ENCODE measurements at regions not wholly inside any gene's neighbourhood (a gene's known extent, or its start where the extent isn't known, plus 50 kb on each side); places are given as distances from the start of the nearest gene placed in this dataset.

GRCh38 chr10:88195841-88196240 lies 332.4 kb downstream of the PTEN start:
- WGBS, 2 donors: 72 to 75% methylated on average over 2 of the region's 2 CpGs
- TF ChIP-seq POLR2A (IDR thresholded peaks at IDR 0.05): no peak
- no peak for TF ChIP-seq POLR2AphosphoS5 (IDR thresholded peaks at IDR 0.05)
- TF ChIP-seq, protein P1, sequence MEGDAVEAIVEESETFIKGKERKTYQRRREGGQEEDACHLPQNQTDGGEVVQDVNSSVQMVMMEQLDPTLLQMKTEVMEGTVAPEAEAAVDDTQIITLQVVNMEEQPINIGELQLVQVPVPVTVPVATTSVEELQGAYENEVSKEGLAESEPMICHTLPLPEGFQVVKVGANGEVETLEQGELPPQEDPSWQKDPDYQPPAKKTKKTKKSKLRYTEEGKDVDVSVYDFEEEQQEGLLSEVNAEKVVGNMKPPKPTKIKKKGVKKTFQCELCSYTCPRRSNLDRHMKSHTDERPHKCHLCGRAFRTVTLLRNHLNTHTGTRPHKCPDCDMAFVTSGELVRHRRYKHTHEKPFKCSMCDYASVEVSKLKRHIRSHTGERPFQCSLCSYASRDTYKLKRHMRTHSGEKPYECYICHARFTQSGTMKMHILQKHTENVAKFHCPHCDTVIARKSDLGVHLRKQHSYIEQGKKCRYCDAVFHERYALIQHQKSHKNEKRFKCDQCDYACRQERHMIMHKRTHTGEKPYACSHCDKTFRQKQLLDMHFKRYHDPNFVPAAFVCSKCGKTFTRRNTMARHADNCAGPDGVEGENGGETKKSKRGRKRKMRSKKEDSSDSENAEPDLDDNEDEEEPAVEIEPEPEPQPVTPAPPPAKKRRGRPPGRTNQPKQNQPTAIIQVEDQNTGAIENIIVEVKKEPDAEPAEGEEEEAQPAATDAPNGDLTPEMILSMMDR (IDR thresholded peaks at IDR 0.05): no peak
- TF ChIP-seq EP300 (IDR thresholded peaks at IDR 0.05): no peak
- Histone ChIP-seq H3K36me3 (no peaks in the 10 kb centered on the region), H3K27ac (no peak overlapping the region), H3K9me3 (no peaks in the 10 kb centered on the region), H3K4me3 (no peak overlapping the region), H3K4me1 (peaks cover 0 to 4% (median 0%) of the 10 kb centered on the region in 4 donors), H3K27me3 (no peaks in the 10 kb centered on the region)
- DNase-seq (no peak), ATAC-seq (ENCODE audit: low FRiP score in 2 of 2) (no peak)

- Histone ChIP-seq H3K4me3 (no peak overlapping the region), H3K36me3 (no peaks in the 10 kb centered on the region), H3K9me3 (no peaks in the 10 kb centered on the region), H3K27ac (no peak overlapping the region), H3K27me3 (no peaks in the 10 kb centered on the region), H3K4me1 (peaks cover 0 to 4% (median 0%) of the 10 kb centered on the region in 4 donors)
- DNase-seq: no peak
- ATAC-seq (ENCODE audit: low FRiP score in 2 of 2): peak in 1 of 2 donors; percentile 43
- TF ChIP-seq POLR2AphosphoS5 (IDR thresholded peaks at IDR 0.05) (no peak), EP300 (IDR thresholded peaks at IDR 0.05) (no peak), POLR2A (IDR thresholded peaks at IDR 0.05) (no peak)
- TF ChIP-seq, protein P1 (IDR thresholded peaks at IDR 0.05): no peak
- WGBS, 2 donors: 56 to 59% methylated on average over 1 of the region's 1 CpG
Observed at GRCh38 chr10:88196291-88196690, 332.9 kb downstream of the PTEN start.

DNA sequence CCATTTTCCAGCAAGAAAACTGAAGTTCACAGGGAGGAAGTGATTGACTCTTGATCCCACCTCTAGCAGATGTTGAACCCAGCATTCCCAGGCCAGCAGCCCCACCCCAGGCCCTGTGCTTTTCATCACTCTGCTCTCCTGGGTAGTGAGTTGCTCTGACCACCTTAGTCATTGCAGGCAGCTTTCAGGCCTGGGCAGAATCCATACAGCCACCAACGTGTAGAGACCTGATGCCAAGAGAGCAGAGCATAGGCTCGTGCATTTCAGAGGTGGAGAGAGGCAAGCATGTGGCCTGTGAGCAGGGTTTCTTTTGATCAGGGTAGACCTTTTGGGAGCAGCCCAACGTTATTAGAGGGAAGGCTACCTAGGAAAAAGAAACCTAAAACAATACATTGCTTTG lies 334.6 kb downstream of the PTEN start:
- peaks cover 0 to 4% (median 0%) of the 10 kb centered on the region in 4 donors for H3K4me1 ChIP-seq
- H3K27ac ChIP-seq: no peak overlapping the region
- H3K4me3 ChIP-seq: no peak overlapping the region
- H3K9me3 ChIP-seq: no peaks in the 10 kb centered on the region
- H3K27me3 ChIP-seq: no peaks in the 10 kb centered on the region
- DNase-seq: no peak
- 80 to 86% methylated on average over 1 to 3 of the region's 3 CpGs for WGBS, 2 donors
- no peaks in the 10 kb centered on the region for H3K36me3 ChIP-seq
- ATAC-seq (ENCODE audit: low FRiP score in 2 of 2): no peak
- TF ChIP-seq POLR2AphosphoS5 (IDR thresholded peaks at IDR 0.05) (no peak), POLR2A (IDR thresholded peaks at IDR 0.05) (no peak), EP300 (IDR thresholded peaks at IDR 0.05) (no peak)
- TF ChIP-seq, protein P1 (IDR thresholded peaks at IDR 0.05): no peak

GRCh38 chr10:88200312-88201032 lies 337.0 kb downstream of the PTEN start:
- WGBS, 2 donors: 75 to 77% methylated on average over 3 of the region's 3 CpGs
- DNase-seq (no peak), ATAC-seq (ENCODE audit: low FRiP score in 2 of 2) (no peak)
- no peaks in the 10 kb centered on the region for H3K9me3 ChIP-seq
- no peak for TF ChIP-seq POLR2AphosphoS5 (IDR thresholded peaks at IDR 0.05)
- TF ChIP-seq POLR2A (IDR thresholded peaks at IDR 0.05): no peak
- no peak for TF ChIP-seq EP300 (IDR thresholded peaks at IDR 0.05)
- TF ChIP-seq, protein P1 (IDR thresholded peaks at IDR 0.05): no peak
- no peak overlapping the region for H3K27ac ChIP-seq
- no peak overlapping the region for H3K4me3 ChIP-seq
- no peaks in the 10 kb centered on the region for H3K27me3 ChIP-seq
- no peaks in the 10 kb centered on the region for H3K36me3 ChIP-seq
- H3K4me1 ChIP-seq: no peaks in the 10 kb centered on the region
